ENCODE measurements at regions not wholly inside any gene's neighbourhood (a gene's known extent, or its start where the extent isn't known, plus 50 kb on each side); places are given as distances from the start of the nearest gene placed in this dataset.

DNA sequence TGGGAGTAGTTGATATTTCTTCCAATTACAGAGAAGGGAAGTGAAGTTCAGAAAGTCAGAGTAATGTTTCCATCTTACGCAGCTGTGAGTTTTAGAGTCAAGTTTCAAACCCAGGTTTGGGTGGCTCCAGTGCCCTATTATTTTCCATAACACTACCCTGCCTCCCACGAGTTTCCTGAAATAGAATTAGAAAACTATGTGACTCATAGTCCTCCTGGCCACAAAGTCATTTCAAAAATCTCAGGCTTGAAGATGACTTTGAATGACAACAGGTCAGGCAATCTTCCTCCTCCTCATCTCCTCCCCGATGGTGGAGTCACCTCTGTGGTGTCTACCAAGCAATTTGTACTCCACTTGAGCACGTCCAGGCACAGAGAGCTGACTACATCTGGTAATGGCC is 212.3 kb upstream of the TRIB2 start:
- TF ChIP-seq, protein P1, sequence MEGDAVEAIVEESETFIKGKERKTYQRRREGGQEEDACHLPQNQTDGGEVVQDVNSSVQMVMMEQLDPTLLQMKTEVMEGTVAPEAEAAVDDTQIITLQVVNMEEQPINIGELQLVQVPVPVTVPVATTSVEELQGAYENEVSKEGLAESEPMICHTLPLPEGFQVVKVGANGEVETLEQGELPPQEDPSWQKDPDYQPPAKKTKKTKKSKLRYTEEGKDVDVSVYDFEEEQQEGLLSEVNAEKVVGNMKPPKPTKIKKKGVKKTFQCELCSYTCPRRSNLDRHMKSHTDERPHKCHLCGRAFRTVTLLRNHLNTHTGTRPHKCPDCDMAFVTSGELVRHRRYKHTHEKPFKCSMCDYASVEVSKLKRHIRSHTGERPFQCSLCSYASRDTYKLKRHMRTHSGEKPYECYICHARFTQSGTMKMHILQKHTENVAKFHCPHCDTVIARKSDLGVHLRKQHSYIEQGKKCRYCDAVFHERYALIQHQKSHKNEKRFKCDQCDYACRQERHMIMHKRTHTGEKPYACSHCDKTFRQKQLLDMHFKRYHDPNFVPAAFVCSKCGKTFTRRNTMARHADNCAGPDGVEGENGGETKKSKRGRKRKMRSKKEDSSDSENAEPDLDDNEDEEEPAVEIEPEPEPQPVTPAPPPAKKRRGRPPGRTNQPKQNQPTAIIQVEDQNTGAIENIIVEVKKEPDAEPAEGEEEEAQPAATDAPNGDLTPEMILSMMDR (IDR thresholded peaks at IDR 0.05), result no peak
- TF ChIP-seq POLR2A (IDR thresholded peaks at IDR 0.05), result no peak
